GM12872 (cell line): ENCODE measurements at regions not wholly inside any gene's neighbourhood (a gene's known extent, or its start where the extent isn't known, plus 50 kb on each side); places are given as distances from the start of the nearest gene placed in this dataset.

Experiments
- TF ChIP-seq, protein P1 (sequence below): IDR thresholded peaks from 3 replicates; pipeline ENCODE4 v1.5.1; 2011; ENCODE audit warnings: low read depth, mild to moderate bottlenecking, low read length, moderate library complexity; ENCODE audit not compliant: insufficient read depth

DNA sequence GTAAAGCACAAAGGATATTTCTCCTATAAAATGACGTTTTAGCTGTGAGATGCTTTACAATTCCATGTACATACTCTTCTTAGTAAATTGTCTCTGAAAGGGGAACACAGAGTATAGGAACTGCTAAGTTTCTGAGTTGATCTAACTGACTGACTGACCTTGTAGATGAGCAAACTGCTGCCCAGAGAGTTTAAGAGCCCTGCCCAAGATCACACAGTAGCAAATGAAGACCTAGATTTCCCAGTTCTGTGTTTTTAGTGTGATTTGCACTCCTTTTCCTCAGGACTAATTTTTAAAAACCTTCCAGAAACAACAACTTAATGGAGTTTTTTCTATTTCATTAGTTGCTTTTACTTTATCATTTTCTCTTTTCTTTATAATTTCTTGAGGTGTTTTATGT lies 247.7 kb downstream of the PDCD6IP start:
- TF ChIP-seq, protein P1, sequence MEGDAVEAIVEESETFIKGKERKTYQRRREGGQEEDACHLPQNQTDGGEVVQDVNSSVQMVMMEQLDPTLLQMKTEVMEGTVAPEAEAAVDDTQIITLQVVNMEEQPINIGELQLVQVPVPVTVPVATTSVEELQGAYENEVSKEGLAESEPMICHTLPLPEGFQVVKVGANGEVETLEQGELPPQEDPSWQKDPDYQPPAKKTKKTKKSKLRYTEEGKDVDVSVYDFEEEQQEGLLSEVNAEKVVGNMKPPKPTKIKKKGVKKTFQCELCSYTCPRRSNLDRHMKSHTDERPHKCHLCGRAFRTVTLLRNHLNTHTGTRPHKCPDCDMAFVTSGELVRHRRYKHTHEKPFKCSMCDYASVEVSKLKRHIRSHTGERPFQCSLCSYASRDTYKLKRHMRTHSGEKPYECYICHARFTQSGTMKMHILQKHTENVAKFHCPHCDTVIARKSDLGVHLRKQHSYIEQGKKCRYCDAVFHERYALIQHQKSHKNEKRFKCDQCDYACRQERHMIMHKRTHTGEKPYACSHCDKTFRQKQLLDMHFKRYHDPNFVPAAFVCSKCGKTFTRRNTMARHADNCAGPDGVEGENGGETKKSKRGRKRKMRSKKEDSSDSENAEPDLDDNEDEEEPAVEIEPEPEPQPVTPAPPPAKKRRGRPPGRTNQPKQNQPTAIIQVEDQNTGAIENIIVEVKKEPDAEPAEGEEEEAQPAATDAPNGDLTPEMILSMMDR = no peak

- TF ChIP-seq, protein P1 = no peak
Measured at GRCh38 chr3:34053626-34054025, 255.2 kb downstream of the PDCD6IP start.

- TF ChIP-seq, protein P1 = no peak
Measured at GRCh38 chr3:34056181-34056910, 257.9 kb downstream of the PDCD6IP start.

- TF ChIP-seq, protein P1 = no peak
Measured at GRCh38 chr3:34056951-34057390, 258.5 kb downstream of the PDCD6IP start.

- TF ChIP-seq, protein P1 = no peak
Measured at GRCh38 chr3:34065901-34066300, 267.5 kb downstream of the PDCD6IP start.

GRCh38 chr3:34066328-34066727 lies 267.9 kb downstream of the PDCD6IP start:
- TF ChIP-seq, protein P1 = no peak

- TF ChIP-seq, protein P1 = no peak
Measured at GRCh38 chr3:34066999-34067398, 268.6 kb downstream of the PDCD6IP start.
